Motor neuron (in vitro differentiated cells): ENCODE measurements at regions not wholly inside any gene's neighbourhood (a gene's known extent, or its start where the extent isn't known, plus 50 kb on each side); places are given as distances from the start of the nearest gene placed in this dataset.
"Not testable (repeated sequence)": the region's sequence is repeated elsewhere in the genome, so short reads cannot be mapped to it uniquely, and the experiment has no call there.

Experiments used
- ATAC-seq, 8 experiments: fragments of 200-7000 bp; cut with Tn5 transposase; replicated peaks in 6 of 8; 2 replicates each; pipeline ENCODE4 v1.8.0; 2021; ENCODE audit warnings: mild to moderate bottlenecking in 8 of 8, moderate library complexity in 8 of 8
- H3K27ac ChIP-seq, 2 donors: fragments of 250-450 bp; sonication (Bioruptor Pico); 2 replicates each; pipeline ENCODE4 v1.9.0; 2021; ENCODE audit warnings: antibody characterized with exemption in 2 of 2, mild to moderate bottlenecking in 2 of 2, moderate library complexity in 1 of 2
- H3K4me1 ChIP-seq, 2 donors: fragments of 250-450 bp; sonication (Bioruptor Pico); replicated peaks in 1 of 2; 2 replicates each; pipeline ENCODE4 v1.6.1; 2021; ENCODE audit warnings: antibody characterized with exemption in 2 of 2, mild to moderate bottlenecking in 2 of 2, moderate library complexity in 1 of 2
- H3K4me3 ChIP-seq, 5 donors: fragments of 250-450 bp; sonication (Bioruptor Pico); 2 replicates each; pipeline ENCODE4 v1.9.0; 2021; ENCODE audit warnings: antibody characterized with exemption in 5 of 5, mild to moderate bottlenecking in 5 of 5, moderate library complexity in 4 of 5
- whole genome bisulfite sequencing, 10 experiments: fragments of 450-650 bp; shearing (Covaris generic); methylation state at CpG; one replicate each; pipeline ENCODE4 v1.0.0; 2022; 5-methylcytosine and 5-hydroxymethylcytosine counted together
- in situ Hi-C, 9 experiments: fragments of 400-800 bp; cut with MboI; loops; one replicate each; pipeline ENCODE4 v1.15.0; 2021; ENCODE audit warnings: low sequenced_read_pairs in 9 of 9, low pct_unique_long_range_greater_than_20kb in 2 of 9; ENCODE audit not compliant: unreplicated experiment in 9 of 9

GRCh38 chr17:36849871-36850348, 87.4 kb upstream of the LHX1 start:
- peak in 6 of 8 experiments; percentile 12 to 76 (median 30) for ATAC-seq
- Histone ChIP-seq H3K4me3 (no peak overlapping the region), H3K4me1 (peaks cover 26% of the 10 kb centered on the region in 2 donors), H3K27ac (no peak overlapping the region)
- 4 to 87% (median 67%) methylated on average over 4 to 6 of the region's 9 CpGs; no CpG with 5 or more reads in 5 of the 10 experiments for WGBS, 10 experiments
- in situ Hi-C loops, result no loop called here

- peak in 2 of 8 experiments; percentile 36 to 44 for ATAC-seq
- no peak overlapping the region for H3K4me3 ChIP-seq
- WGBS, 10 experiments, result 40 to 100% (median 75%) methylated on average over 1 to 4 of the region's 5 CpGs; no CpG with 5 or more reads in 3 of the 10 experiments
Measured at GRCh38 chr17:36850790-36851189, 86.5 kb upstream of the LHX1 start.

GRCh38 chr17:36851250-36851649, 86.0 kb upstream of the LHX1 start:
- in situ Hi-C loops, result no loop called here
- no peak overlapping the region for H3K27ac ChIP-seq
- peaks cover 25 to 30% of the 10 kb centered on the region in 2 donors for H3K4me1 ChIP-seq
- H3K4me3 ChIP-seq, result no peak overlapping the region
- peak in 2 of 8 experiments; percentile 43 to 83 for ATAC-seq
- WGBS, 10 experiments, result 20 to 100% (median 77%) methylated on average over 1 to 4 of the region's 7 CpGs; no CpG with 5 or more reads in 1 of the 10 experiments

More at GRCh38 chr17:36850790-36851189, 86.5 kb upstream of the LHX1 start:
- H3K4me1 ChIP-seq, result peaks cover 21 to 26% of the 10 kb centered on the region in 2 donors
- no peak overlapping the region for H3K27ac ChIP-seq
- in situ Hi-C loops, result no loop called here

GRCh38 chr17:36852478-36852877, 84.8 kb upstream of the LHX1 start:
- peaks cover 31 to 35% of the 10 kb centered on the region in 2 donors for H3K4me1 ChIP-seq
- in situ Hi-C loops, H3K27ac ChIP-seq, ATAC-seq, H3K4me3 ChIP-seq: not testable (repeated sequence)
- WGBS, 10 experiments, result 0 to 80% (median 75%) methylated on average over 1 of the region's 1 CpG; no CpG with 5 or more reads in 7 of the 10 experiments

GRCh38 chr17:36854982-36855381, 82.3 kb upstream of the LHX1 start:
- in situ Hi-C loops, result no loop called here

GRCh38 chr17:36855459-36855858, 81.8 kb upstream of the LHX1 start:
- no peak overlapping the region for H3K27ac ChIP-seq
- H3K4me1 ChIP-seq, result peaks cover 25 to 27% of the 10 kb centered on the region in 2 donors
- in situ Hi-C loops, result no loop called here
- ATAC-seq, result no peak
- 20 to 100% (median 82%) methylated on average over 1 to 4 of the region's 4 CpGs; no CpG with 5 or more reads in 1 of the 10 experiments for WGBS, 10 experiments
- H3K4me3 ChIP-seq, result no peak overlapping the region

More at GRCh38 chr17:36854982-36855381, 82.3 kb upstream of the LHX1 start:
- 0 to 100% (median 71%) methylated on average over 1 to 3 of the region's 3 CpGs; no CpG with 5 or more reads in 3 of the 10 experiments for WGBS, 10 experiments
- peaks cover 25 to 27% of the 10 kb centered on the region in 2 donors for H3K4me1 ChIP-seq
- ATAC-seq, result no peak
- H3K27ac ChIP-seq, result no peak overlapping the region
- no peak overlapping the region for H3K4me3 ChIP-seq

GRCh38 chr17:36856222-36856621, 81.1 kb upstream of the LHX1 start:
- WGBS, 10 experiments, result 23 to 95% (median 72%) methylated on average over 2 to 4 of the region's 7 CpGs; no CpG with 5 or more reads in 3 of the 10 experiments
- peak in 5 of 8 experiments; percentile 28 to 64 (median 57) for ATAC-seq
- in situ Hi-C loops, result no loop called here
- H3K27ac ChIP-seq, result peak overlapping the region in 1 of 2 donors; percentile 58
- no peak overlapping the region for H3K4me3 ChIP-seq
- peaks cover 21 to 26% of the 10 kb centered on the region in 2 donors for H3K4me1 ChIP-seq

GRCh38 chr17:36856903-36857381, 80.3 kb upstream of the LHX1 start:
- peak overlapping the region; percentile 44 to 58 for H3K27ac ChIP-seq
- in situ Hi-C loops, result no loop called here
- H3K4me3 ChIP-seq, result no peak overlapping the region
- peak in 7 of 8 experiments; percentile 20 to 84 (median 70) for ATAC-seq
- H3K4me1 ChIP-seq, result peaks cover 15 to 21% of the 10 kb centered on the region in 2 donors
- 4 to 69% (median 49%) methylated on average over 2 to 12 of the region's 16 CpGs; no CpG with 5 or more reads in 6 of the 10 experiments for WGBS, 10 experiments

GRCh38 chr17:36857698-36858097, 79.6 kb upstream of the LHX1 start:
- in situ Hi-C loops, result no loop called here
- Histone ChIP-seq H3K4me3 (no peak overlapping the region), H3K4me1 (peaks cover 15 to 21% of the 10 kb centered on the region in 2 donors), H3K27ac (peak overlapping the region in 1 of 2 donors; percentile 58)
- WGBS, 10 experiments, result 59 to 100% (median 81%) methylated on average over 1 to 8 of the region's 13 CpGs; no CpG with 5 or more reads in 3 of the 10 experiments
- no peak for ATAC-seq

GRCh38 chr17:36858119-36859002, 78.9 kb upstream of the LHX1 start:
- WGBS, 10 experiments, result 35 to 100% (median 80%) methylated on average over 2 to 5 of the region's 20 CpGs; no CpG with 5 or more reads in 5 of the 10 experiments
- in situ Hi-C loops, result no loop called here
- ATAC-seq, result no peak
- Histone ChIP-seq H3K4me1 (peaks cover 15 to 21% of the 10 kb centered on the region in 2 donors), H3K27ac (no peak overlapping the region), H3K4me3 (no peak overlapping the region)

- Histone ChIP-seq H3K4me3 (no peak overlapping the region), H3K27ac (no peak overlapping the region), H3K4me1 (peaks cover 18 to 24% of the 10 kb centered on the region in 2 donors)
- in situ Hi-C loops, result no loop called here
- 0 to 100% (median 92%) methylated on average over 1 to 5 of the region's 10 CpGs; no CpG with 5 or more reads in 4 of the 10 experiments for WGBS, 10 experiments
- ATAC-seq, result no peak
Measured at GRCh38 chr17:36859003-36859300, 78.3 kb upstream of the LHX1 start.

GRCh38 chr17:36859706-36860105, 77.6 kb upstream of the LHX1 start:
- H3K27ac ChIP-seq, result no peak overlapping the region
- in situ Hi-C loops, result no loop called here
- no peak for ATAC-seq
- H3K4me1 ChIP-seq, result peaks cover 19 to 29% of the 10 kb centered on the region in 2 donors
- H3K4me3 ChIP-seq, result no peak overlapping the region
- WGBS, 10 experiments, result 80% methylated on average over 1 of the region's 11 CpGs; no CpG with 5 or more reads in 9 of the 10 experiments

- H3K4me1 ChIP-seq, result peaks cover 12 to 21% of the 10 kb centered on the region in 2 donors
- in situ Hi-C loops, result no loop called here
- H3K4me3 ChIP-seq, result no peak overlapping the region
- H3K27ac ChIP-seq, result no peak overlapping the region
- ATAC-seq, result no peak
- WGBS, 10 experiments, result 80 to 100% (median 91%) methylated on average over 1 to 2 of the region's 6 CpGs; no CpG with 5 or more reads in 6 of the 10 experiments
Measured at GRCh38 chr17:36861531-36861930, 75.7 kb upstream of the LHX1 start.
